ENCODE measurements at regions not wholly inside any gene's neighbourhood (a gene's known extent, or its start where the extent isn't known, plus 50 kb on each side); places are given as distances from the start of the nearest gene placed in this dataset.

- TF ChIP-seq ZBTB33 (IDR thresholded peaks at IDR 0.05; ENCODE audit: borderline replicate concordance, low read depth): no peak
These were observed 650.6 kb upstream of the NUDT12 start (continued) for GRCh38 chr5:104213216-104213615.

- H3K79me2 ChIP-seq (ENCODE audit: insufficient read depth): no peaks in the 10 kb centered on the region
- no peaks in the 10 kb centered on the region for H3K9me3 ChIP-seq
- H3K4me3 ChIP-seq (ENCODE audit: low read depth in 2 of 2, low read length in 1 of 2): no peak overlapping the region
- no peaks in the 10 kb centered on the region for H4K20me1 ChIP-seq (ENCODE audit: insufficient read depth)
- no peaks in the 10 kb centered on the region for H3F3A ChIP-seq (replicated peaks; ENCODE audit: insufficient read depth)
- no peaks in the 10 kb centered on the region for H3K4me1 ChIP-seq (ENCODE audit: control insufficient read depth in 1 of 2, insufficient read depth in 2 of 2, low read depth in 1 of 2, low read length in 1 of 2)
- no peak overlapping the region for H2AFZ ChIP-seq (ENCODE audit: low read depth)
- DNase-seq: no peak
- no peak overlapping the region for H3K9ac ChIP-seq
- H3K27me3 ChIP-seq (ENCODE audit: insufficient read depth): no peaks in the 10 kb centered on the region
- no peak overlapping the region for H3K4me2 ChIP-seq
- no peaks in the 10 kb centered on the region for H3K36me3 ChIP-seq (replicated peaks in 1 of 2; ENCODE audit: control insufficient read depth in 1 of 2, insufficient read depth in 2 of 2, low read length in 1 of 2)
- 61% methylated on average over 3 of the region's 3 CpGs for WGBS (ENCODE audit: low lambda C conversion rate)
- ChIA-PET CTCF (no interaction called here), POLR2A (no interaction called here)
- no peak for TF ChIP-seq FOXM1 (IDR thresholded peaks at IDR 0.05; ENCODE audit: low read depth)
- no peak for TF ChIP-seq TCF12 (IDR thresholded peaks at IDR 0.05)
- no peak for TF ChIP-seq SIN3A (IDR thresholded peaks at IDR 0.05; ENCODE audit: borderline replicate concordance, low read depth, low read length)
- no peak for TF ChIP-seq NRF1 (IDR thresholded peaks at IDR 0.05; ENCODE audit: low read depth, low read length)
- no peak for TF ChIP-seq MXI1 (IDR thresholded peaks at IDR 0.05; ENCODE audit: low read depth, low read length)
- TF ChIP-seq GATA2 (CRISPR knock-in tag; IDR thresholded peaks at IDR 0.05): no peak
- TF ChIP-seq PBX3 (IDR thresholded peaks at IDR 0.05): no peak
- TF ChIP-seq CTCF (IDR thresholded peaks at IDR 0.05): no peak
- no peak for TF ChIP-seq JUND (IDR thresholded peaks at IDR 0.05)
- no peak for TF ChIP-seq POLR2AphosphoS5 (IDR thresholded peaks at IDR 0.05; ENCODE audit: low read depth, low read length)
- no peak for TF ChIP-seq RXRA (IDR thresholded peaks at IDR 0.05; ENCODE audit: borderline replicate concordance, low read depth)
- TF ChIP-seq REST (IDR thresholded peaks at IDR 0.05; ENCODE audit: low read depth, low read length): no peak
- TF ChIP-seq EP300 (IDR thresholded peaks at IDR 0.05; ENCODE audit: borderline replicate concordance in 1 of 2, low read depth in 1 of 2, low read length in 1 of 2): no peak
- no peak for TF ChIP-seq FOXJ3 (CRISPR knock-in tag; IDR thresholded peaks at IDR 0.05)
- TF ChIP-seq MEF2A (IDR thresholded peaks at IDR 0.05; ENCODE audit: borderline replicate concordance, low read depth): no peak
- no peak for TF ChIP-seq RAD21 (IDR thresholded peaks at IDR 0.05; ENCODE audit: low read length)
- TF ChIP-seq GABPA (IDR thresholded peaks at IDR 0.05; ENCODE audit: low read depth): no peak
- no peak overlapping the region for H3K27ac ChIP-seq (ENCODE audit: low read depth in 2 of 2, low read length in 1 of 2)
- no peaks in the 10 kb centered on the region for H3K9me2 ChIP-seq
These were observed 637.2 kb upstream of the NUDT12 start for GRCh38 chr5:104199771-104200170.
